Lower lobe of right lung (tissue), 2 donors: ENCODE measurements at regions not wholly inside any gene's neighbourhood (a gene's known extent, or its start where the extent isn't known, plus 50 kb on each side); places are given as distances from the start of the nearest gene placed in this dataset.
A peak's percentile ranks its signal among the peaks of the same experiment; 100 is the strongest.

ENCODE experiments used
- ATAC-seq, 2 donors: fragments of 200-7000 bp; cut with Tn5 transposase; one replicate each; pipeline ENCODE4 v1.9.1; 2020 to 2022; ENCODE audit warnings: mild to moderate bottlenecking in 2 of 2, moderate library complexity in 2 of 2
- DNase-seq: peaks from one replicate; pipeline ENCODE4 v3.0.0-alpha.2; 2020
- H3K27ac ChIP-seq: fragments of 200-600 bp; one replicate; pipeline ENCODE4 v1.8.0; 2022
- H3K27me3 ChIP-seq: fragments of 200-600 bp; one replicate; pipeline ENCODE4 v1.8.0; 2022; ENCODE audit warnings: low read depth
- H3K36me3 ChIP-seq: fragments of 200-600 bp; one replicate; pipeline ENCODE4 v1.8.0; 2022; ENCODE audit warnings: mild to moderate bottlenecking
- H3K4me1 ChIP-seq: fragments of 200-600 bp; one replicate; pipeline ENCODE4 v1.8.0; 2022
- H3K4me3 ChIP-seq: fragments of 200-600 bp; one replicate; pipeline ENCODE4 v1.8.0; 2022; ENCODE audit warnings: mild to moderate bottlenecking
- H3K9me3 ChIP-seq: fragments of 200-600 bp; one replicate; pipeline ENCODE4 v1.8.0; 2022
- intact Hi-C: fragments of 100-400 bp; cut with DNase I; formaldehyde crosslinking; loops from one replicate; pipeline ENCODE4 v1.11.0; 2022
- TF ChIP-seq, protein P1 (sequence below): fragments of 200-600 bp; IDR thresholded peaks from one replicate; pipeline ENCODE4 v1.8.0; 2022; ENCODE audit warnings: antibody characterized with exemption, mild to moderate bottlenecking
- donor health status: DM: no; HTN: yes; CAD: no; lungs with severe emphysema.

DNA sequence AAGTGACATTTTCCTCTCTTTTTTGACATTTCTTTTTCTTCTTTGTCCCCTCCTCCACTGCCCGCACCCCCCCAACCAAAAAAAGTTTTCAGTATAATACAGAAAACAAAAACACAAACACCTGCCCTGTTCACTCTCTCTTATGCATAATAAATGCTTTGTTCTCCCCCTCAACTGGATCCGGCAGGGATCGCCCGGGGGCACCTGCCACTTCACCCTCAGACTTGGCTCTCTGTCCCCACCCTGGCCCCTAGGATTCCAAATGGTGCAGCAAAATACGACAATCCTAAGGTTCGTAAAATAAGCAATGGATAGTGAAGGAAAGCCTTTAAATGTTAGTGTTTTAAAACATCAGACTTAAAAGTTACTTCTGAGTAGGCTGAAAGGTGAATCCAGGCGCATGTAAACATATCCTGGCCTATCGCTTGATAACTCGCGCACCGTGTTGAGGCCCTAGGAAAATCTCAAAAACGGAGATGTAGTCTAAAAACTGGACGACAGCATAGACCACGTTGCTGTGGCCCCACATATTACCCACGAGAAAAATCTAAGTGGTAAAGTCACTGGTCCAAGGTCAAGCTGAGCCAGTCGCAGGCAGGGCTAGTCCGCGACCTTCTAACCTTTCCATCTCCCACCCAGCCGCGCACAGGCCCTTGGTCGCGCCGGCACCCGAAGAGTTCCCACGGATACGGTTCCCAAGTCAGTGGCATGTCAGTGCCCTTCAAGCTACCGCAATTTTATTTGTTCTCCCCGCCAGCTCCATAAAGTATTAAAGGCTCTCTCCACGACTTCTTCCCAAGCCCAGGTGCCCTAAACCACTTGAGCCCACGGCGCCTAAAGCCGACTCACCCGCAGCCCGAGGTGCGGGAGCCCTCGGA is 130.8 kb downstream of the OGFRL1 start:
- no peaks in the 10 kb centered on the region for H3K27me3 ChIP-seq
- intact Hi-C loops = no loop called here
- H3K9me3 ChIP-seq = no peaks in the 10 kb centered on the region
- ATAC-seq = peak; percentile 1 to 11
- H3K27ac ChIP-seq = peak overlapping the region; percentile 94
- peaks cover 27% of the 10 kb centered on the region for H3K36me3 ChIP-seq
- no peak for DNase-seq
- H3K4me3 ChIP-seq = peak overlapping the region; percentile 81
- TF ChIP-seq, protein P1, sequence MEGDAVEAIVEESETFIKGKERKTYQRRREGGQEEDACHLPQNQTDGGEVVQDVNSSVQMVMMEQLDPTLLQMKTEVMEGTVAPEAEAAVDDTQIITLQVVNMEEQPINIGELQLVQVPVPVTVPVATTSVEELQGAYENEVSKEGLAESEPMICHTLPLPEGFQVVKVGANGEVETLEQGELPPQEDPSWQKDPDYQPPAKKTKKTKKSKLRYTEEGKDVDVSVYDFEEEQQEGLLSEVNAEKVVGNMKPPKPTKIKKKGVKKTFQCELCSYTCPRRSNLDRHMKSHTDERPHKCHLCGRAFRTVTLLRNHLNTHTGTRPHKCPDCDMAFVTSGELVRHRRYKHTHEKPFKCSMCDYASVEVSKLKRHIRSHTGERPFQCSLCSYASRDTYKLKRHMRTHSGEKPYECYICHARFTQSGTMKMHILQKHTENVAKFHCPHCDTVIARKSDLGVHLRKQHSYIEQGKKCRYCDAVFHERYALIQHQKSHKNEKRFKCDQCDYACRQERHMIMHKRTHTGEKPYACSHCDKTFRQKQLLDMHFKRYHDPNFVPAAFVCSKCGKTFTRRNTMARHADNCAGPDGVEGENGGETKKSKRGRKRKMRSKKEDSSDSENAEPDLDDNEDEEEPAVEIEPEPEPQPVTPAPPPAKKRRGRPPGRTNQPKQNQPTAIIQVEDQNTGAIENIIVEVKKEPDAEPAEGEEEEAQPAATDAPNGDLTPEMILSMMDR = no peak
- H3K4me1 ChIP-seq = peaks cover 32% of the 10 kb centered on the region

DNA sequence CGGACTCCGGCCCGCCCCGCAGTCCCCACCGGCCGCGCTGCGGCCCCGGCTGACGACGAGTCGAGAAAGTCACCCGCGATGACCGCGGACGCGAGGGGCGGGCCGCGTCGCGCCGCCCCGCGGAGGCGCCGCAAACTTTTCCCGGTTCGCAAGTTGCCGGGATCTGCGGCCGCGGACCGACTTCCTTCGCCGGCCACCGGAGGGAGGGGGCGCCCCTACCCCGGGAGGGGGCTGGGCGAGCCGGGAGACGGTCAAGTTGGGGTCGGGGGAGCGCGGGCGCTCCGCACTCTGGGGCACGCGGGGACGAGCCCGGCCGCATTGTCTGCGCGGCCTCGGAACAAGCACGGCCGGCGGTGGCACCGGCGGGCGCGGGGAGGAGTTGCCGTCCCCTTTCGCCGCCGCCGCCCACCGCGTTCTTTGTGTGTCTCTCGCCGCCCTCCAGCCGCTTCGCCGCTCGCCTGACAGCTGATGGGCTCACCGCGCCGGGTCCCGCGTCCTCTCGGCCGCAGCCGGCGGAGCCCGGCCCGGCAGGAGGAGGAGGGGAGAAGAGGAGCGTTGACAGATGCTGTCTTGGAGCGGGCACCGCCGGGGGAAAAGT is 131.6 kb downstream of the OGFRL1 start:
- intact Hi-C loops = no loop called here

DNA sequence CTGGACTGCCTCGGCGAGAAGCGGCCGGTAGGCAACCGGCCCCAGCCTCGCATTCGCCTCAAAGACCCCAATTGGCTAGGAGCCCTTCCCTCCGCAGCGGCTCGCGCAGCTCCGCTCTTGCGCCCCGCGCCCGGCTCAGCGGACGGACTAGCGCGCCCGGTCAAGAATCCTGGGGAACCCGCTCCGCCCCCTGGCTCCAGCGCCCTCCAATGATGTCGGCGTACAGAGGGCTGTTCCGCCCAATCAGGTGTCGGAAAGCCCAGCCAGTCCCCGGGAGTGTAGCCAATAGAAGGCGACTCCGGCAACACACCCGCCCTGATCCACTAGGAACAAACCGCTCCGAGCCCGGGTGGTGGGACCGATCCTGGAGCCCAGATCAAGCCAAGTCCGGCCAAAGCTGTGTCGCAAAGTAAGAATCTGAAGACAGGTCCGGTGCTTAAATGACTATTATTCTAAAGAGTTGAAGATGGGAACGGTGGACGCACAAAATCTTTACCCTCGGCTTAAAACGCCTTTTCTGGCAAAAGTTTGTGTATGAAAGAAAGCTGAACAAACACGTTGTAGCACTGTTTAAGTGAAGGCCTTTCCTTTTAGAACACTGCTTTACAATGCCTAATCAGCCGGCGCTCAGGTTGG is 132.2 kb downstream of the OGFRL1 start:
- DNase-seq (peak; percentile 95), ATAC-seq (peak; percentile 99)
- Histone ChIP-seq H3K4me3 (peak overlapping the region; percentile 81), H3K27me3 (no peaks in the 10 kb centered on the region), H3K27ac (peak overlapping the region; percentile 94), H3K36me3 (peaks cover 14% of the 10 kb centered on the region), H3K4me1 (peaks cover 19% of the 10 kb centered on the region), H3K9me3 (no peaks in the 10 kb centered on the region)
- TF ChIP-seq, protein P1 = no peak
- intact Hi-C loops = no loop called here

More for the DNA sequence above, 131.6 kb downstream of the OGFRL1 start:
- no peaks in the 10 kb centered on the region for H3K27me3 ChIP-seq
- H3K4me3 ChIP-seq = peak overlapping the region; percentile 81
- H3K9me3 ChIP-seq = no peaks in the 10 kb centered on the region
- peak overlapping the region; percentile 94 for H3K27ac ChIP-seq
- peaks cover 26% of the 10 kb centered on the region for H3K4me1 ChIP-seq
- TF ChIP-seq, protein P1 = peak; percentile 42
- H3K36me3 ChIP-seq = peaks cover 21% of the 10 kb centered on the region
- ATAC-seq (peak; percentile 80 to 82), DNase-seq (peak; percentile 70)

DNA sequence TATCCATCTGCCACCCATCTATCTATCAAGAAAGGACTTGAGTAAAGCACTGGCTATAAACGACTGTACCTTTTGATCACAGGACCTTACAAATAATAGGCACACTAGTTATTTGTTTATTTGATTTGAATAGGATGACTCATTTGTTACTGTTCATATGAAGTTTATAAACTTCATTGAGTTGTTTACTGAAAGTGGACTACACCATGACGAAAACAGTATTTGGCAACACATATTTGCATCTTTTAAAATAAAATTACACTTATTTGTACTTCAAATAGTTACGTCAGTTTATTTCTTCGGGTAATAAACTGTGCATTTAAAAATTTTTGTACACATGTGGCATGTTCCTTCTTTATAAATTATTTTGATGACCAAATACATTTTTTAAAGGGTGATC is 133.0 kb downstream of the OGFRL1 start:
- no peak for ATAC-seq
- TF ChIP-seq, protein P1 = no peak

DNA sequence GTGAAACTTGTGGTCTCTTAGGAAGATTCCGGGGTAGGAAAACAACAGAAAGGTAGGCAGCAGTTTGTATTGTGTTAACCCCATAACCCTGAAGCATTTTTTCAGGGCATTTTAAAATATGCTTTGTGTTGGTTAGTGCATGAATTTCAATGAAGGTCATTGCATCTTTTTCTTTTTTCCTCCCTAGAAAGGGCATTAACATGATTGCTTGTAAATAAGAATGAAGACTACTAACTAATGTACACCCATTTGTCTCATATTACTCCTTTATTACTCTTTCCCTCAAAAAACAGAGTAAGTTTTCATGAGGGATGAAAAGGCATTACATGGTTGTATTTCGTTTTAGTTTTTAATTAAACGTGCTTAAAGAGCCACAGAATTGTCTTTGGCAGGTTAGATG is 141.4 kb downstream of the OGFRL1 start:
- H3K36me3 ChIP-seq = no peaks in the 10 kb centered on the region
- DNase-seq (no peak), ATAC-seq (no peak)
- TF ChIP-seq, protein P1 = no peak
- H3K4me1 ChIP-seq = no peaks in the 10 kb centered on the region
- no peak overlapping the region for H3K27ac ChIP-seq
- H3K9me3 ChIP-seq = no peaks in the 10 kb centered on the region
- no peak overlapping the region for H3K4me3 ChIP-seq
- intact Hi-C loops = no loop called here
- H3K27me3 ChIP-seq = no peaks in the 10 kb centered on the region

More for the DNA sequence above, 133.0 kb downstream of the OGFRL1 start:
- Histone ChIP-seq H3K4me3 (no peak overlapping the region), H3K27ac (peak overlapping the region; percentile 94), H3K4me1 (peaks cover 17% of the 10 kb centered on the region), H3K36me3 (peaks cover 6% of the 10 kb centered on the region), H3K9me3 (no peaks in the 10 kb centered on the region), H3K27me3 (no peaks in the 10 kb centered on the region)
- DNase-seq = no peak
- intact Hi-C loops = no loop called here
